ENCODE measurements at regions not wholly inside any gene's neighbourhood (a gene's known extent, or its start where the extent isn't known, plus 50 kb on each side); places are given as distances from the start of the nearest gene placed in this dataset.

- Mint-ChIP-seq H3K4me3 (no peak overlapping the region), H3K36me3 (no peaks in the 10 kb centered on the region), H3K4me1 (no peaks in the 10 kb centered on the region), H3K9me3 (no peaks in the 10 kb centered on the region), H3K27ac (no peak overlapping the region)
- DNase-seq (ENCODE audit: low spot score in 2 of 2) (no peak), ATAC-seq (no peak)
Measured at GRCh38 chr10:111392159-111392558, 315.3 kb downstream of the ADRA2A start.

- Mint-ChIP-seq H3K9me3 (no peaks in the 10 kb centered on the region), H3K27ac (no peak overlapping the region), H3K4me3 (no peak overlapping the region), H3K4me1 (no peaks in the 10 kb centered on the region), H3K36me3 (no peaks in the 10 kb centered on the region)
- ATAC-seq (no peak), DNase-seq (ENCODE audit: low spot score in 2 of 2) (no peak)
Measured at GRCh38 chr10:111392910-111393309, 316.1 kb downstream of the ADRA2A start.

- H3K4me3 Mint-ChIP-seq = no peak overlapping the region
- no peak for DNase-seq (ENCODE audit: low spot score in 2 of 2)
- H3K36me3 Mint-ChIP-seq = no peaks in the 10 kb centered on the region
Measured at GRCh38 chr10:111410740-111411139, 333.9 kb downstream of the ADRA2A start.

GRCh38 chr10:111425459-111425858 is 348.6 kb downstream of the ADRA2A start:
- Mint-ChIP-seq H3K9me3 (no peaks in the 10 kb centered on the region), H3K36me3 (no peaks in the 10 kb centered on the region), H3K27ac (no peak overlapping the region), H3K4me1 (no peaks in the 10 kb centered on the region), H3K4me3 (no peak overlapping the region)
- no peak for ATAC-seq
- DNase-seq (ENCODE audit: low spot score in 2 of 2) = no peak

More at GRCh38 chr10:111410740-111411139, 333.9 kb downstream of the ADRA2A start:
- no peak for ATAC-seq
- no peaks in the 10 kb centered on the region for H3K9me3 Mint-ChIP-seq
- H3K4me1 Mint-ChIP-seq = no peaks in the 10 kb centered on the region
- no peak overlapping the region for H3K27ac Mint-ChIP-seq

- no peaks in the 10 kb centered on the region for H3K4me1 Mint-ChIP-seq
- no peak for DNase-seq (ENCODE audit: low spot score in 2 of 2)
- no peaks in the 10 kb centered on the region for H3K9me3 Mint-ChIP-seq
- H3K36me3 Mint-ChIP-seq = no peaks in the 10 kb centered on the region
- no peak overlapping the region for H3K27ac Mint-ChIP-seq
- H3K4me3 Mint-ChIP-seq = no peak overlapping the region
- peak; percentile 24 for ATAC-seq
Measured at GRCh38 chr10:111429288-111430028, 352.6 kb downstream of the ADRA2A start.

GRCh38 chr10:111430070-111430469 is 353.2 kb downstream of the ADRA2A start:
- Mint-ChIP-seq H3K9me3 (no peaks in the 10 kb centered on the region), H3K4me3 (no peak overlapping the region), H3K27ac (no peak overlapping the region), H3K36me3 (no peaks in the 10 kb centered on the region), H3K4me1 (no peaks in the 10 kb centered on the region)
- ATAC-seq = peak; percentile 31
- no peak for DNase-seq (ENCODE audit: low spot score in 2 of 2)

DNA sequence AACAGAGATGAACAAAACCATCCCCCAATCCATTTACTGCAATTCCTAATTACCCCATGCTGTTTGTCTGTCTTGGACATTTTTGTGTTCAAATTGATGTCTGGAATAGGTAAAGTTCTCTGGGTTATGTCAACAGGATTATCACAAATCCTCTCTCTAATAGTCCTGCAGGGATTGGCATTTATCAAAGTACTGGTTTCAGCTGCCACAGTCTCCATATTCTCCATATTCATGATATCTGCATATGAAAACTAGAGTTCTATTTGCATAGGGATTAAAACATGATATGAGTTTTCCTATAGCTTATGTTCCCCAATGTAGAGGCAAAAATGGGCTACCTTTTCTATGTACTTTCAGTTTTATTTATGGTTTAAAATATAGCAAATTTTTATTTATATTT is 355.8 kb downstream of the ADRA2A start:
- Mint-ChIP-seq H3K4me3 (no peak overlapping the region), H3K9me3 (no peaks in the 10 kb centered on the region), H3K27ac (no peak overlapping the region), H3K36me3 (no peaks in the 10 kb centered on the region), H3K4me1 (no peaks in the 10 kb centered on the region)
- no peak for ATAC-seq
- no peak for DNase-seq (ENCODE audit: low spot score in 2 of 2)

- Mint-ChIP-seq H3K9me3 (no peaks in the 10 kb centered on the region), H3K4me3 (no peak overlapping the region), H3K36me3 (no peaks in the 10 kb centered on the region), H3K27ac (no peak overlapping the region), H3K4me1 (no peaks in the 10 kb centered on the region)
- ATAC-seq (no peak), DNase-seq (ENCODE audit: low spot score in 2 of 2) (no peak)
Measured at GRCh38 chr10:111435871-111436270, 359.0 kb downstream of the ADRA2A start.

DNA sequence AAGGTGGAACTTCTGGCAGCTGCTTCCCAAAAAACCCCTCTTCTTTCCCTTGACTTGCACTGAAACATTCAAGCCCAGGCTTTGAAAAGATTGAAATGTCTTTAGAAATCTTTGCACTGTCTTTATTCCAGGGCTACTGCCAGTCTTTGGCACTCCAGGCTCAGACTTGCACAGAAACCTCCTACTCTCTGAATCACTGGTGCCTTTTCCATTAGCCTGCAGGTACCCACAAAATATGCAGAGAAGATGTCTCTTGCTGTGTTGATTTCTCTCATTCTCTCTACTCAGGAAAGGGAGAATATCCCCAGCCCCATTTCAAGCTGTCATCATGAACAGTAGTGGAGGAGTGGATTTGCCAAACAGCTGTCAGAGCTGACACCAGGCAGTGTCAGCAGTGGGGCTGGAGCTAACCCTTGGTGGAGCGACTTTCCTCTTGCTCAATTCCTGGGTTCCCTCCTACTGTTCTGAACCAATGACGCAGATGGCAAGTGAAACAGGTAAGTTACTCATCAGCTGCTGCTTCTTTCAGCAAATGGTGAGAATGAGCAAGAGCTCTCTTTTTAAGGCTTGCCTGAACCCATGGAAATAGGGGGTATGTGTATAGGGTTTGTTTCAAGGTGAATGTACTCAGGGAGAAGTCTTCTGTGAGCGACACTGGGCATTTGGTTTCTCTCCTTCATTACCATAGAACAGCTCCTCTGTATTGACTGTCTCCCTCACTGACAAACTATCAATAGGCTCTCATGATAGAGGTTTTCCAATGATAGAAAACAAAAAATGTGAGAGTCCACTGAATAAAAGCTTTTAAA is 362.4 kb downstream of the ADRA2A start:
- H3K27ac Mint-ChIP-seq = no peak overlapping the region
- no peak overlapping the region for H3K4me3 Mint-ChIP-seq
- DNase-seq (ENCODE audit: low spot score in 2 of 2) = no peak
- no peaks in the 10 kb centered on the region for H3K4me1 Mint-ChIP-seq
- H3K36me3 Mint-ChIP-seq = no peaks in the 10 kb centered on the region
- H3K9me3 Mint-ChIP-seq = no peaks in the 10 kb centered on the region
- no peak for ATAC-seq

GRCh38 chr10:111440501-111440900 is 363.7 kb downstream of the ADRA2A start:
- H3K9me3 Mint-ChIP-seq = no peaks in the 10 kb centered on the region
- no peaks in the 10 kb centered on the region for H3K4me1 Mint-ChIP-seq
- ATAC-seq (no peak), DNase-seq (ENCODE audit: low spot score in 2 of 2) (no peak)
- H3K36me3 Mint-ChIP-seq = no peaks in the 10 kb centered on the region
- H3K4me3 Mint-ChIP-seq = no peak overlapping the region
- H3K27ac Mint-ChIP-seq = no peak overlapping the region

DNA sequence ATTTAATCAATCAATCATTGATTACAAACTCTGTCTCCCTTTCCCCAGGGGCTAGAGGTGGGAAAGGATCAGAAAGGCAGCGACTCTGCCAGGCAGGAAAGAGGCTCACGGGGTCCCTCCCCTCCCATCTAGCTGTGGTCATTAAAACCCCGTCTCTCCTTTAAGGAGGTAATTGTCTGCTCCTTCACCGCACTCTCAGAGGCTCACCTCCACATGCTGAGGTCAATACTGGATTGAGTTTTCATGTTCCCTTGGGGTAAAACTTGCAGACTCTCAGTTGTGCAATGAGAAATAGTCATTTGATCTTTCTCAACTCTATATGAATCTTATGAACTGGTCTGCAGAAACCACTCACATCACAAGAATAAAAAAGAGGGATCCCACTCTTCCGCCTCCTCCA is 368.8 kb downstream of the ADRA2A start:
- H3K27ac Mint-ChIP-seq = no peak overlapping the region
- no peak overlapping the region for H3K4me3 Mint-ChIP-seq
- no peak for ATAC-seq
- no peak for DNase-seq (ENCODE audit: low spot score in 2 of 2)
- no peaks in the 10 kb centered on the region for H3K4me1 Mint-ChIP-seq
- no peaks in the 10 kb centered on the region for H3K36me3 Mint-ChIP-seq
- peaks cover 6% of the 10 kb centered on the region for H3K9me3 Mint-ChIP-seq

DNA sequence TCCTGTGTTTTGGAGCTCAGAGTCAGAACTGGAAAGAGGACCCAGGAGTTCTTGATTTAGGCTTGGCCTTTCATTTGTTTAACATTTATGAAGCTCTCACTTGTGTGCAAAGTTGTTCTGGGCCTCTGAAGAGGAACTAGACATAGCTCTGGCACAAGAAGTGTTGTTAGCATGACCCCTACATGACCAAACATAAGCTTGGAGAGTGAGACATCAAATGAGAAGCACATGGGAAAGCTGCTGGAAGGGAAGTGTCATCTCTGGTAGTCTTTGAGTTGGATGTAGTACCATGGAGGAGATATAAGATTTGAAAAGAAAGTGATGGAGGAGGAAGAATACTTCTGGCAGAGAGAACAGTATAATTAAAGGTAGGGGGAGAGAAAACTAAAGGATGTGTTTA is 370.1 kb downstream of the ADRA2A start:
- DNase-seq (ENCODE audit: low spot score in 2 of 2) (no peak), ATAC-seq (no peak)
- Mint-ChIP-seq H3K9me3 (peaks cover 6% of the 10 kb centered on the region), H3K27ac (no peak overlapping the region), H3K36me3 (no peaks in the 10 kb centered on the region), H3K4me1 (no peaks in the 10 kb centered on the region), H3K4me3 (no peak overlapping the region)

DNA sequence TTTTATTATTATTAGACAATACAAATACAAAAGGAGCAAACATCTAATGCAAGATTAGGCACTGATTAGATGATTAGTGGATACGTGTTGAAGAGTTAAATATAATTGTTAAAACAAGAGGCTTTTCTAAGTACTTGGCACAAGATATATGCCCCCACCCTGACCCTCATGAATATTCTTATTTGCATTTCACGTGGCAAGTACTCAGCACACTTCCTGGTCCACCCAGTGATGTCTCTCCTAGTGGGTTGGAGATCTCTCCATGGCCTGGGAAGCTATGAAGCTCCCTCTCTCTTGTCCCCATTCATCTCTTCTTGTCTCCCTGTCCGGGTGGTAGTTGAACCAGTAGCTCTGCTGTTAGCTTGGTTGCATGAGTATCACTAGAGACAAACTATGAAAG is 375.3 kb downstream of the ADRA2A start:
- Mint-ChIP-seq H3K4me3 (no peak overlapping the region), H3K4me1 (no peaks in the 10 kb centered on the region), H3K9me3 (peaks cover 6% of the 10 kb centered on the region), H3K27ac (no peak overlapping the region), H3K36me3 (no peaks in the 10 kb centered on the region)
- DNase-seq (ENCODE audit: low spot score in 2 of 2) (no peak), ATAC-seq (no peak)

DNA sequence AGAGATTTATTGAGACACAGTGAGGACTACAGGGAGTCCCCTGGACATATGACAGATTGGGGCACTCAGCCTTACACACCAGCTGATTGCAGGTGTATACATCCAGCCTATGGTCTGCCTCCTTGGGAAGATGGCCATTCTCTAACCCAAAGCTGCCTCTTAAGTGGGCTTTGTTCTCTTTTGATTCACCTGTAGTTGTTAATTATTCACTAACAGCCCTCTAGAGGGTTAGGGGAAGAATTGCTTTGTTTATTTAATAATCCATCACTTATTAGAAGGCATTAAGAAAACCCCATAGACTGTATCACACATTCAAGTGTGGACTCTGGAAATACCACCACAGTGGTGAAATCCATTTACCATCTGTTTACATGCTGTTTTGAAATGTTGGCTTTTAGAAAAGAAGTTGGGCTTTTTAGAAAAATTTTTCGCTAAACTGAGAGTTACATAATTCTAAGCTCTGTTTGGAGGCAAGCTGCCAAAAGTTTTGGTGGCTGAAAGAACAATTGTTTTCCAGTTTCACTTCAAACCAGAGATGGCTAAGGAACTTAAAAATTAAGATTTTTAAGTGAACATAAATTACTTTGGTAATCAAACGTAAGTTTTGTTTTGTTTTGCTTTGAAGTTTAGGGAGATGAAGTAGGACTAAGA is 379.1 kb downstream of the ADRA2A start:
- no peak overlapping the region for H3K4me3 Mint-ChIP-seq
- no peaks in the 10 kb centered on the region for H3K4me1 Mint-ChIP-seq
- H3K27ac Mint-ChIP-seq = no peak overlapping the region
- H3K9me3 Mint-ChIP-seq = no peaks in the 10 kb centered on the region
- ATAC-seq (no peak), DNase-seq (ENCODE audit: low spot score in 2 of 2) (no peak)
- no peaks in the 10 kb centered on the region for H3K36me3 Mint-ChIP-seq

DNA sequence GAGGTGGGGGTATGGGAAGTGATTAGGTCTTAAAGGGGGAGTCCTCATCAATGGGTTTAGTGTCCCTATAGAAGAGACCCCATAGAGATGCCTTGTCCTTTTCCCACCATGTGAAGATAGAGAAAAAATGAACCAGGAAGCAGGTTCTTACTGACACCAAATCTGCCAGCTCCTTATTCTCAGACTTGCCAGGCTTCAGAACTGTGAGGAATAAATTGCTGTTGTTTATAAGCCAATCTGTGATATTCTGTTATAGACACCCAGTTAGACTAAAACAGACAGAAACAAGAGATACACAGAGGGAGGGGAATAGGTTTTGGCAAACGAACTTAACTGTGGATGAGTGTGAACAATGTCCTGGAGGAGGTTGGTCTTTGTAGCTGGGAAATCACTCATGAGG is 381.4 kb downstream of the ADRA2A start:
- Mint-ChIP-seq H3K9me3 (peaks cover 3% of the 10 kb centered on the region), H3K27ac (no peak overlapping the region), H3K4me3 (no peak overlapping the region), H3K36me3 (no peaks in the 10 kb centered on the region), H3K4me1 (no peaks in the 10 kb centered on the region)
- DNase-seq (ENCODE audit: low spot score in 2 of 2) = no peak
- ATAC-seq = no peak

DNA sequence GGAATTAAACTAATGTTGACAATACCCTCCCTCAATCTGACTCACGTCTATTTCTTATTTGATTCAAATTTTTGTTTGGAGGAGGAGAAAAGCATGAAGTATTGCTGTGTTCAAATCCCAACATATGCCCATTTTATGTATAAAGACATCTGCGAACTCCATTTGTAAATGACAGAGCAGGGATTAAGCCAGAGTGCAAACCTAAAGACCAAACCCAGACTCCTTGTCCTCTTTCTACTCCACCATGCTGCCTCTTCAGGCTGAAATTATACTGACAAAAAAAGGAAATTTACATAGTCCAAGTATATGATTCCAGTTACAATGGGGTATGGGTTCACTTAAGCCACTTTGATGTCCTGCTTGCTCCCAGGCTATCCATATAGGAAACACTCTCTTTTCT is 383.1 kb downstream of the ADRA2A start:
- ATAC-seq (no peak), DNase-seq (ENCODE audit: low spot score in 2 of 2) (no peak)
- Mint-ChIP-seq H3K4me3 (no peak overlapping the region), H3K9me3 (peaks cover 3% of the 10 kb centered on the region), H3K27ac (no peak overlapping the region), H3K36me3 (no peaks in the 10 kb centered on the region), H3K4me1 (no peaks in the 10 kb centered on the region)
